Activated naive CD8-positive, alpha-beta T cell (primary cell): ENCODE measurements at regions not wholly inside any gene's neighbourhood (a gene's known extent, or its start where the extent isn't known, plus 50 kb on each side); places are given as distances from the start of the nearest gene placed in this dataset.
"Not testable (repeated sequence)": the region's sequence is repeated elsewhere in the genome, so short reads cannot be mapped to it uniquely, and the experiment has no call there.

Experiments used
- H3K27ac Mint-ChIP-seq: one replicate; pipeline ENCODE4 v1.8.0; 2021; ENCODE audit warnings: mixed read lengths
- H3K27me3 Mint-ChIP-seq: one replicate; pipeline ENCODE4 v1.8.0; 2021; ENCODE audit warnings: mixed read lengths
- H3K36me3 Mint-ChIP-seq: one replicate; pipeline ENCODE4 v1.8.0; 2021; ENCODE audit warnings: mixed read lengths
- H3K4me1 Mint-ChIP-seq: one replicate; pipeline ENCODE4 v1.8.0; 2021; ENCODE audit warnings: low read depth, mixed read lengths
- H3K4me3 Mint-ChIP-seq: one replicate; pipeline ENCODE4 v1.8.0; 2021; ENCODE audit warnings: mild to moderate bottlenecking, mixed read lengths
- H3K9me3 Mint-ChIP-seq: one replicate; pipeline ENCODE4 v1.8.0; 2021; ENCODE audit warnings: low read depth, mixed read lengths

DNA sequence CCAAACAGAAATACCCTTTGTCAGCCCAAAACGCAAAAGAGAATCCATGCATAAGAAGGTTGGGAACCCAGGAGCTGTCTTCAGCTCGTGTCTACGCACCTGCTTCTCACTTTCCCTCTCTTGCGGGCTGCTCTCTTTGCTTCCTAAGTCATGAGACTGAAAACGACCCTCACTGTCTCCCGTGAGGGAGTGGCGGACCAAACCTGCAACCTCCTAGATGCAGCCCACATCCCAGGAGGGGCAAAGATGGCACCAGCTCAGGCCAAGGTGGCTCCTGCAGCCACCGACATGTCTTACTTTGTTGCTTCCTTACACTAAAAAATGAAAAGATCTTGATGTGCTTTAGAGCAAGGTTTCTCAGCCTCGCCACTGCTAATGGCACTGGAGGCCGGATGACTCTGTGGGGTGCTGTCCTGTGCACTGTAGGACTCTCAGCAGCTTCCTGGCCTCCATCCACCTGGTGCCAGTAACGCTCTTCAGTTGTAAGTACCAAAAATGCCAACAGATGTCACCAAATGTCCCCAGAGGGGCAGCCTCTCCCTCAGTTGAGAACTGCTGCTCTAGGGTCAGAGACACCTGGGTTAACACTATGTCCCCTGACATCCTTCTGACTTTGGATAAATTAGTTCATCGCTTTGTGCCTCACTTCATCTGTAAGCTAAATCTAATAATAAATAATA lies 179.8 kb upstream of the PFKP start:
- H3K36me3 Mint-ChIP-seq = no peaks in the 10 kb centered on the region
- H3K27ac Mint-ChIP-seq = no peak overlapping the region
- peaks cover 5% of the 10 kb centered on the region for H3K27me3 Mint-ChIP-seq
- H3K4me1 Mint-ChIP-seq = no peaks in the 10 kb centered on the region
- no peak overlapping the region for H3K4me3 Mint-ChIP-seq
- H3K9me3 Mint-ChIP-seq = no peaks in the 10 kb centered on the region

DNA sequence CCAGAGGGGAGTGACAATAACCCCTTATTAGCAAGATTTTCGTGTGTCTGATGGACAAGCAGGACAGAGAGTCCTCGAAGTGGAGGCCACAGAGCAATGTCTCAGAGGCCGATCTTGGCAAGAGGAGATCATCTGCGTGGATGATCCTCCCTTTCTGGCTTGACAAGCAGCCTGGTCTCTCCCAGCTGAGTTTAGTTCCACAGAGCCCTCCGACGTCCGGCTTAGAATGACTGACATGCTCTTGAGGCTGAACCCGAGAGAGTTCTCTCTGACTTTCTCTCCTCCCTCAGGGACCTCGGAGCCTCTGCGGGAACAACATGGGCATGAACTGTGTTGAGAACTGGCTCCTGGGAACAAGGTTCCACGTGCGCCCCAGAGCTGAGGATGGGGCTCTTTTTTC lies 180.7 kb upstream of the PFKP start:
- no peaks in the 10 kb centered on the region for H3K4me1 Mint-ChIP-seq
- no peaks in the 10 kb centered on the region for H3K9me3 Mint-ChIP-seq
- H3K27me3 Mint-ChIP-seq = peaks cover 7% of the 10 kb centered on the region
- H3K4me3 Mint-ChIP-seq = no peak overlapping the region
- H3K36me3 Mint-ChIP-seq = no peaks in the 10 kb centered on the region
- H3K27ac Mint-ChIP-seq = no peak overlapping the region

DNA sequence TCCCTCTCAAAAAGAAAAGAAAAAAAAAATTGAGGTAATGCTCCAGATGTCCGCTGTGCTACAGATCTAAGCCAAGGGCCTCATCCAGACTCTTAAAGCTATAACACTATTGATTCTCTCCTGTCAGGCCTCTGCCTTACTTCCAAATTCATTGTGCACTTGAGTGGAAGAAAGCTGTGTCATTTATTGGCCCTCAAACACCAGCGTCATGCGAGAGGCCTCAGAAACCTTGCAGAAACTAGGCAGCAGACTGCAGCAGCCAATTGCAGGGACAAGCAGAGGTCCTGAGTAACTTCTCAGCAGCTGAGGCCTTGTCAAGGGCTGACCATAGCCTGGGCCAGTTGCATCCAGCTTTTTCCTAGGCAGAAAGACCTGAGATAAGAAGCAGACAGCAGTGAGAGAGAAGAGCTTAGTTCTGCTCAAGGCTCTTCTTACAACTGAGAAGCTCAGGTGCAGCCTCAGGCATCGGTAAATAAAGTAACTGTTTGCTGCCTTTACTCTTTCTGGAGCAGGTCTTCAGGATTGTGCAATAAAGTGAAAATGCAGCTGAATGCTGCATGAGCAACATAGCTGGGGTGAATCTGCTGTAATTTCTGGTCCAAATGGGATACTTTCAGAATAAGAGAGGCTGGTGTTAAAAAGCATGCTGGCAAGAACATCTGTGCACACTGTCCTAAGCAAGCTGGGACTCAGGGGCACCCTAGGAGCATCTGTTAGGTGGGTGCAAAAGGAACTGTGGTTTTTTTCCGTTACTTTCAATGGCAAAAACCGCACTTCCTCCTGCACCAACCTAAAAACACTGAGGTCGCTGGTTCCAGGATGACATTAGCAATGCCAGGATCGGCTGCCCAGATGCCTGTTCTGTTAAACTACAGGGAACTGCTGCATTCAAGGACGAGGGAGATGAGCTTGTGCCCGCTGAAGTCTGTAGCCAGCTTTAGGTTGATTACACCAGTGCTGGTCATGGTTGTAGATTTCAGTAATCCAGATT lies 181.8 kb upstream of the PFKP start:
- no peaks in the 10 kb centered on the region for H3K36me3 Mint-ChIP-seq
- no peak overlapping the region for H3K27ac Mint-ChIP-seq
- no peaks in the 10 kb centered on the region for H3K9me3 Mint-ChIP-seq
- H3K4me3 Mint-ChIP-seq = no peak overlapping the region
- peaks cover 5% of the 10 kb centered on the region for H3K27me3 Mint-ChIP-seq
- no peaks in the 10 kb centered on the region for H3K4me1 Mint-ChIP-seq

DNA sequence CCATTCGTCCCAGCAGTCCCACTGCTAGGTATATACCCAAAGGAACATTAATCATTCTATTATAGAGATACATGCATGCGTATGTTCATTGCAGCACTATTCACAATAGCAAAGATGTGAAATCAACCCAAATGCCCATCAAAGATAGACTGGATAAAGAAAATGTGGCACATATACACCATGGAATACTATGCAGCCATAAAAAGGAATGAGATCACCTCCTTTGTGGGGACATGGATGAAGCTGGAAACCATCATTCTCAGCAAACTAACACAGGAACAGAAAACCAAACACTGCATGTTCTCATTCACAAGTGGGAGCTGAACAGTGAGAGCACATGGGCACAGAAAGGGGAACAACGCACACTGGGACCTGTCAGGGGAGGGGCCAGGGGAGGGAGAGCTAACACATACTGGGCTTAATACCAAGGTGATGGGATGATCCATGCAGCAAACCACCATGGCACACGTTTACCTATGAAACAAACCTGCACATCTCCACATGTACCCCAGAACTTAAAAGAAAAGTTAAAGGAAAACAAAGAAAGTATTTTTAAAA lies 183.3 kb upstream of the PFKP start:
- H3K4me3 Mint-ChIP-seq, H3K9me3 Mint-ChIP-seq: not testable (repeated sequence)

DNA sequence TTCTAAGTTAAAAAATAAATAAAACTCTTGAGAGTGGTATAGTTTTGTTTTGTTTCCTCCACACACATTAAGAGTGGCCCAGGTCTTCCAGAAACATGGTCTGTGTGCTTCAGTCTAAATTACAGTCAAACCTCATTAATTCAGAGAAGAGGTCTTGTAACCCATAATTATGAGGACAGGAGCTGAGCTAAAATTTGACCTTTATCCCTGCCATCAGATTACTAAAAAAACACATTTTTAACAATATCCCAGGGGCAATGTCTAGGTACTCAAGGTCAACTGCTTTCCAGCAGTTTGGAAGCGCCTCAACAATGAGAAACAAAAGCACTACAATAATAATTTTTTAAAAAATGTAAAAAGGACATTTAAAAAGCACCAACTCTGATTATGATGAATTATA lies 184.1 kb upstream of the PFKP start:
- H3K36me3 Mint-ChIP-seq = no peaks in the 10 kb centered on the region
- no peak overlapping the region for H3K27ac Mint-ChIP-seq
- H3K4me3 Mint-ChIP-seq = no peak overlapping the region
- no peaks in the 10 kb centered on the region for H3K4me1 Mint-ChIP-seq
- no peaks in the 10 kb centered on the region for H3K9me3 Mint-ChIP-seq
- H3K27me3 Mint-ChIP-seq = peaks cover 5% of the 10 kb centered on the region

More for the DNA sequence above, 183.3 kb upstream of the PFKP start:
- not testable (repeated sequence) for H3K4me1 Mint-ChIP-seq, H3K27ac Mint-ChIP-seq, H3K27me3 Mint-ChIP-seq, H3K36me3 Mint-ChIP-seq

DNA sequence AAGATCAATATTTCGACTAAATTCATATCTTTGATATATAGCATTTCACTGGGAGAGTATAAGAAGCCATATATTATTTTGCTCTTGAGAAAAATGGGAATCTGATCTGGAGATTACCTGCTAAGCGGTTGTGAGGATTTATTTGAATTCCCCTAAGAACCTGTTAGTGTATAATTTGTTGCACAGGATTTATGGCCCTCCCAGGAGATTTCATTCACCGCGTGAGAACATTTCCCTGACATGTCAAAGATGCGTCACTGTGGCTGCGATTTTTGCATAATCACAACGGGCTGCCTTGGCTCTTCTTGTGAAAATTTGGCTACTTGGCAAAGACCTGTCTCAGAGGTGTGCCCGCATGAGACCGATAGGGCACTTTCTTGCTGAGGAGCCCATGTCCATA lies 184.7 kb upstream of the PFKP start:
- no peaks in the 10 kb centered on the region for H3K36me3 Mint-ChIP-seq
- no peaks in the 10 kb centered on the region for H3K4me1 Mint-ChIP-seq
- H3K4me3 Mint-ChIP-seq = no peak overlapping the region
- no peaks in the 10 kb centered on the region for H3K9me3 Mint-ChIP-seq
- H3K27me3 Mint-ChIP-seq = peaks cover 5% of the 10 kb centered on the region
- H3K27ac Mint-ChIP-seq = no peak overlapping the region

DNA sequence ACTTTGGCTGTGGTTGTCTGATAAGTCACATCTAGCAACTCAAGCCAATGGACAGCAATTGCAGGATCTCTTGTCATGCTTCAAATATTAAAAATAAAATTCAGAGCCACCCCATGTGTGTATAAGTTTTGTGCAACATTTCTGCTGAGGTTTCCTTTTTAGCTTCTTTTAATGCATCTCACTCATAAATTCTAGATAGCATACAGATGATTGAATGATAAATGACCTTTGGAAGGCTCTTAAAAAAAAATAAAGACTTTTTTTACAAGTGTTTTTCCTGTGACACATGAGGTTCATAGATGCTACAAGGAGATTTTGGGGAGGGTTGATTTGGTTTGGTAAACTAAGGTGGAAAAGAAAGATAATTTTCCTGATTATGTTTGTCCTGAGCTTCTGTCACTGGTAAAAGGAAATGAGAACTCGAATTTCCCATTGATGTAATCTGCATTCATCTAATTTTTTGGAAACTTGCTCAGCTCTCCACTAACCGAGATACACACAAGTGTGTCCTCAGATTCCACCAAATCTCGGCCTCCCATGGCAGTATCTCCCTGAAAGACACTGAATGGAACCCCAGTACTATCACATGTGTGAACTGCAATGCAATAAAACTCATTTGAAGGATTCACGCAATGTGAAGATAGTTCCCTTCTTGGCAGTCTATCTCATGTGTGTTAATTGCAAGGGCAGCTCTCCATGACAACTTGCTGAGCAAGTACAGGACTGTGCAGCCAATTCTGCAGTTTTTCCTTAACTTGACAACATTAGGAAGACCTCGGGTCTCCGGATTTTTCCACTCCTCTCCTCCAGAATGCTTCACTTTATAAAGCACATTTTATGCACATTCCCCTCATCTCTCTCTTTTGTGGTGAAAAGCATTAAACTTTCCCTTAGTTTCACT lies 185.4 kb upstream of the PFKP start:
- H3K36me3 Mint-ChIP-seq = no peaks in the 10 kb centered on the region
- H3K4me3 Mint-ChIP-seq = no peak overlapping the region
- no peaks in the 10 kb centered on the region for H3K9me3 Mint-ChIP-seq
- no peak overlapping the region for H3K27ac Mint-ChIP-seq
- no peaks in the 10 kb centered on the region for H3K4me1 Mint-ChIP-seq
- H3K27me3 Mint-ChIP-seq = peaks cover 5% of the 10 kb centered on the region

DNA sequence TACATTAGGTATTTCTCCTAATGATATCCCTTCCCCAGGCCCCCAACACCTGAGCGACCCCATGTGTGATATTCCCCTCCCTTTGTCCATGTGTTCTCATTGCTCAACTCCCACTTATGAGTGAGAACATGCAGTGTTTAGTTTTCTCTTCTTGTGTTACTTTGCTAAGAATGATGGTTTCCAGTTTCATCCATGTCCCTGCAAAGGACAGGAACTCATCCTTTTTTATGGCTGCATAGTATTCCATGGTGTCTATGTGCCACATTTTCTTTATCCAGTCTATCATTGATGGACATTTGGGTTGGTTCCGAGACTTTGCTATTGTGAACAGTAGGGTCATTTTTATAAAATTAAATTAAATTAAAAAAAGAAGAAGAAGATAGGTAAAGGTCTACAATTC lies 187.3 kb upstream of the PFKP start:
- H3K36me3 Mint-ChIP-seq, H3K4me3 Mint-ChIP-seq, H3K27me3 Mint-ChIP-seq, H3K27ac Mint-ChIP-seq, H3K4me1 Mint-ChIP-seq, H3K9me3 Mint-ChIP-seq: not testable (repeated sequence)

DNA sequence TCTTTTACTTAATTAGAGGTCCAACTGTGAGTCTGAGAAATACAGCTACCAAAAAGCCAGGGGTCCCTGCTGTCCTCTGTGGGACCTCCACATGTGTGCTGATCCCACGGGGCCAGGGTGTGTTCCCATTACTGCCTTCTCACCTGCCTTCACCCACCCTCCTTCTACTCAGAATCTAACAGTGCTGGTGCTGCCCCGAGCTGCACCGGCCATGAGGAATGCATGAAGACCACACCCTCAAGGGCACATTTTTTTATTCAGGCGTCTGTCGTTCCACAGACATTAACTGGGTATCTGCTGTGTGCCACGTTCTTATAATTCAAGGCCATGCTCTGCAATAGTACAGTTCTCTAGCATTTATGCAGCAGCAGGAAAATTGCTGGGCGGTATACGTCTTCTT lies 188.5 kb upstream of the PFKP start:
- Mint-ChIP-seq H3K27me3 (peaks cover 2% of the 10 kb centered on the region), H3K4me3 (no peak overlapping the region), H3K27ac (no peak overlapping the region), H3K9me3 (no peaks in the 10 kb centered on the region), H3K36me3 (no peaks in the 10 kb centered on the region), H3K4me1 (no peaks in the 10 kb centered on the region)

DNA sequence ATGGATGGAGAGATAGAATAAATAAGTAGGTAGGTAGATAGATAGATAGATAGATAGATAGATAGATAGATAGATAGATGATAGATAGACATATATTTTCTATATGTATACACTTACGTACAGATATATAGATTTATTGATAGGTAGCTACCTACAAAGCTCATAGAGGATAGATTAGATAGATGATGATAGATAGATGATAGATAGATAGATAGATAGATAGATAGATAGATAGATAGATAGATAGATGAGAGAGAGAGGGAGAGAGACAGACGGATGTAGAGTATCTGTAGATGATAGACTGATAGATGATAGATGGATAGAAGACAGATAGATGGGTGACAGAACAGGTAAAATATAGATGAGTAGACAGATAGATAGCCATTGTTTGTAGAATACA lies 191.3 kb upstream of the PFKP start:
- H3K9me3 Mint-ChIP-seq = no peaks in the 10 kb centered on the region
- no peaks in the 10 kb centered on the region for H3K36me3 Mint-ChIP-seq
- no peaks in the 10 kb centered on the region for H3K4me1 Mint-ChIP-seq
- H3K27me3 Mint-ChIP-seq = peaks cover 6% of the 10 kb centered on the region
- no peak overlapping the region for H3K4me3 Mint-ChIP-seq
- no peak overlapping the region for H3K27ac Mint-ChIP-seq

DNA sequence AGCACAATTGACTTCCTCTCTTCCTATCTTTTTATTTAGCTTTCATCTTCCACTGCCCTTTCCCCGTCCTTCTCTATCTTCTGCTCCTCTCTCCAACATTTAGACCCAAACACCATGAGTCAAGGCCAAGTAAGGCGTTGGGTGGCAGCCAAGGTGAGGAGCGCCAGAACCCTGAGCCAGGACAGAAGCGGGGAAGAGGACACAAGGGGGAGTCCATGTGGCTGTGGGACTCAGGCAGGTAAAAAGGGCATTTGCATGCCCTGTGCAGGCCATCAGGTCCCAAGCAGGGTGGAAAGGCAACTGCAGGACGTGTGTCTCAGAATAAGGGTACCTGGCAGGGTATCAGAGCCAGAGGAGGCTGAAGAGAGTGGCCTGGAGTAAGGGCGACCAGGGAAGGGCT lies 192.4 kb upstream of the PFKP start:
- Mint-ChIP-seq H3K36me3 (no peaks in the 10 kb centered on the region), H3K9me3 (no peaks in the 10 kb centered on the region)

DNA sequence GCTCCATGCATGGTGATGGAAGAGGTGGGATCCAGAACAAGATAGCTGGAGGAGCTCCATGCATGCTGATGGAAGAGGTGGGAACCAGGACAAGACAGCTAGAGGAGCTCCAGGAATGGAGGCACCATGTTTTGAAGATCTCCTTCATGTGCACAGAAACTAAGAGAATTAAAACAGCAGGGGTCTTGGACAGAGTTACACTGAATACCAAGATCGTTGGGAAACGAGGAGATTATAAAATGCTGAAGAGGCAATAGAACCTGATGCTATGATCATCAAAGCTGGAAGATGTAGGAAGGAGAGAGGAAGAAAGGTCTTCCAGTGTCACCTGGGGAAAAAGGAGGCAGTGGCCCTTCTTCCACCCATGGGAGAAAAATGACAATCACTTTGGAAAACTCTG lies 193.6 kb upstream of the PFKP start:
- no peak overlapping the region for H3K27ac Mint-ChIP-seq
- peaks cover 9% of the 10 kb centered on the region for H3K27me3 Mint-ChIP-seq
- H3K36me3 Mint-ChIP-seq = no peaks in the 10 kb centered on the region
- no peaks in the 10 kb centered on the region for H3K4me1 Mint-ChIP-seq
- H3K4me3 Mint-ChIP-seq = no peak overlapping the region
- H3K9me3 Mint-ChIP-seq = no peaks in the 10 kb centered on the region

More for the DNA sequence above, 192.4 kb upstream of the PFKP start:
- Mint-ChIP-seq H3K4me1 (no peaks in the 10 kb centered on the region), H3K27ac (no peak overlapping the region), H3K27me3 (peaks cover 8% of the 10 kb centered on the region), H3K4me3 (no peak overlapping the region)

DNA sequence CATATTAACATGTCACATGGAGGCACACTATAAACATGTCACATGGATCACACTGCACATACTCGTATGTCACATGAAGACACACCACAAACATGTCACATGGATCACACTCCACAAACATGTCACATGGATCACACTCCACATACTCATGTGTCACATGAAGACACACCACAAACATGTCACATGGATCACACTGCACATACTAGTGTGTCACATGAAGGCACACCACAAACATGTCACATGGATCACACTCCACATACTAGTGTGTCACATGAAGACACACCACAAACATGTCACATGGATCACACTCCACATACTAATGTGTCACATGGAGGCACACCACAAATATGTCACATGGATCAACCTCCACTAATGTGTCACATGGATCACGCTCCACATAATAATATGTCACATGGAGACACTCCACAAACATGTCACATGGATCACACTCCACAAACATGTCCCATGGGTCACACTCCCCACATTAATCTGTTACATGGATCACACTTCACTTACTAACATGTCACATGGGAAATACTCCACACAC lies 195.6 kb upstream of the PFKP start:
- Mint-ChIP-seq H3K27me3 (peaks cover 13% of the 10 kb centered on the region), H3K36me3 (no peaks in the 10 kb centered on the region), H3K27ac (no peak overlapping the region)

DNA sequence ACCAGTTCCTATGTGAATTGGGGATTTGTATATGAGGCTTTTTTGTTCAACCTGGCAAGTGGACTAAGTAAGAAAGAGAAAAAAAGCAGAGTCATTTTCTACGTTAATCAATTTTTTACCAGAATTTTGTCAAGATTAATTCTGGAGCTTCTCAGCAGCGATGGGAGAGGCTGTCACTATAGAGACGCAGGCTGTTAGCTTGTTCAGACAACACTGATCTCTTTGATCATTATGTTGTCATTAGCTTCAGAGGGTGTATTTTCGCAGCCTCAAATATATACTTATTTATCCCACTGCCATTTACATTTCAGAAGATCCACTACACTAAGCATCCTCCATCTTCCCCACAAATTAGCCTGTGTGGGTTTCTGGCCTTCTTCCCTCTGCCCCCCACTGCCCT lies 196.7 kb upstream of the PFKP start:
- H3K9me3 Mint-ChIP-seq = no peaks in the 10 kb centered on the region
- H3K36me3 Mint-ChIP-seq = no peaks in the 10 kb centered on the region
- peaks cover 13% of the 10 kb centered on the region for H3K27me3 Mint-ChIP-seq
- no peak overlapping the region for H3K27ac Mint-ChIP-seq
- no peak overlapping the region for H3K4me3 Mint-ChIP-seq
- H3K4me1 Mint-ChIP-seq = no peaks in the 10 kb centered on the region

More for the DNA sequence above, 195.6 kb upstream of the PFKP start:
- Mint-ChIP-seq H3K4me1 (no peaks in the 10 kb centered on the region), H3K9me3 (no peaks in the 10 kb centered on the region), H3K4me3 (no peak overlapping the region)
